ENCODE measurements at regions not wholly inside any gene's neighbourhood (a gene's known extent, or its start where the extent isn't known, plus 50 kb on each side); places are given as distances from the start of the nearest gene placed in this dataset.
A peak's percentile ranks its signal among the peaks of the same experiment; 100 is the strongest.
"Not testable (repeated sequence)": the region's sequence is repeated elsewhere in the genome, so short reads cannot be mapped to it uniquely, and the experiment has no call there.

GRCh38 chr10:63781226-63781625, 260.0 kb downstream of the REEP3 start:
- DNase-seq (ENCODE audit: low read depth, low spot score) = no peak

GRCh38 chr10:63783882-63784281, 262.7 kb downstream of the REEP3 start:
- DNase-seq (ENCODE audit: low read depth, low spot score) = no peak

DNA sequence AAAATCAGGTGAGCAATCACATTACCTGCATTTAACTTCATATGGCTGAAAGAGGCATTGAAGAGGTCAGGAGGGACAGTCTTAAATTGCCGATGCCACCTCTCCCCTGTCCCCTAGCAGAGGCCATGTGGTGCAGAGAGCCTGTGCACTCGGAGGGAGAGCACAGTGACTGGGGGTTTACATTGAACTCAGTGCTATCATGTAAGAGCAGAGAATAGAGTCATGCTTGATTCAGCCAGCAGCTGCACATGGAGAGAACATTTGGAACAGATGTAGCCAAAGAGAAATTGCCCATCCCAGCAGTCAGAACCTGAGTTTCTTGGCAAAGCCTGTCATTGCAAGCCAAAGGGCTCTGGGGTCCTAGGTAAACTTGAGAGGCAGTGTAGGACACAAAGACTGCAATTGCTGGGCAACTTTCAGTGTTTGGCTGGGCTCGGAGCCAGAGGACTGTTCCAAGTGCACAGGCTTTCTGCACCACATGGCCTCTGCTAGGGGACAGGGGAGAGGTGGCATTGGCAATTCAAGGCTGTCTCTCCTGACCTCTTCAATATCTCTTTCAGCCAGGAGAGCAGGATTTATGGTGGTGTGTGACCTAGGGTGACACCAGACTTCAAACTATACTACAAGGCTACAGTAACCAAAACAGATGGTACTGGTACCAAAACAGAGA, 267.1 kb downstream of the REEP3 start:
- DNase-seq (ENCODE audit: low read depth, low spot score) = no peak

DNA sequence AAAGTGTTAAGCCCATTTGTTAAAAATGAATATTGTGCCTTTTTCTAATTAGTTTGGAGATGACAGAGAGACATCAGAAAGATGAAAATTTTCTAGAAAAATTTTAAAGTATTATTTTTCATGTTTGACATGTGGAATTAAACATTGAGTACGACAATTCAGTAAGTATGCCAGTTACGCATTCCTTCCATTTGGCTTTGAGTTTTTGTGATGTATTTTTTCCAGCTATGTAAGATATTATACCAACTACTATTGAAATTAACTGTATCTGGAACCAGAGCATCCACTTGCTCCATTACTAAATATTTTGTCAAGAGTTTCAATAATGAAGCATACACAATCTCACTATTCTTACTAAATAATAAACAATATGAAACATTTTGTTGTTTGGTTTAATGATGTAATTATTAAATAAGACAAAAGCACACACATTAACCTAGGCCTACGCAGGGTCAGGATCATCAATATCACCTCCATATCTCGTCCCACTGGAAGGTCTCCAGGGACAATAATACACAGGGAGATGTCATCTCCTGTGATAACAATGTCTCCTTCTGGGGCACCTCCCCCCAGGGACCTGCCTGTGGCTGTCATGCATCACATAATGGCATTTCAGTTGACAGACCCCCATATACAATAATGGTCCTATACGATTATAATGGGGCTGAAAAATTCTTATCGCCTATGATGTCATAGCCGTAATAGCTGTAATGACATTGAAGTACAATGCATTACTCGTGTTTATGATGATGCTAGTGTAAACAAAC, 274.1 kb downstream of the REEP3 start:
- no peak for DNase-seq (ENCODE audit: low read depth, low spot score)

DNA sequence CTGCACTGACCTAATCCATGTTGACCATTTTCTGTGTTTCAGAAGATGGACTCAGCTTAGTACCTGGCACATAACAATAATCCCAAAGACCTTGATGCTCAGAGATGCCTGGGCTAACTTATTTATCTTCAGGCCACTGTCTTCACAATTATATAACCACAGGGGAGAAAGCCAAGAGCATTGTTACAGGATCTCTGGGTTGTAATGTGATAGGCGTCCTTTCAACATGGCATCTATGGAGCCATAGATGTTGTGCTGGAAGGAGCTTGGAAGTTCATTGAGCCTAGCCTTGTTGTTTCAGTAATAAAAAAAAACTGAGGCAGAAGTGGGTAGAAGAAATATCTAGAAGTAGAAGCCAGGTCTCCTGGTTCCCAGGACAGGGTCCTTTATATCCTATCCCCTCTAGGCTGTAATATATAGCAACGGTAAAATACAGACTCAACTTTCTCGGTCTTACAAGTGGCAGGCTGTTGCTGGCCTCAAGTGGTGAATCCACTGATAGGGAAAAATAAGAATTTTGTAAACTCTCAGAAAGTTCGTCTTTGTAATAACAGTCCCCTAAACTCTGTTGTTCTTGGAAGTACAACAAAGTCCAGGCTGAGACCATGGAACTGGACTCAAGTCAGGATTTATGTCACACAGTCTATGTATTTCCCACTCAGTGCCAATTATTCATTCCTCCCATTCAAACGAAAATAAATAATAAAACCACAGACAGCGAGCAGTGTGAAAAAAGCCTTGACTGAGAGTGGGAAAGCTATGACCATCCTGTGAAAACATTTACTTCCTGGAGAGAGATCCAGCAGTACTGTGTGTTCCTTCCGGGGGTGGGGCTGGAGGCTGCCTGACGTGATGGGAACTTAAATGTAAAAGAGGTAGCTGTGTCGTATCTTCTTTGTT, 277.6 kb downstream of the REEP3 start:
- DNase-seq (ENCODE audit: low read depth, low spot score) = peak; percentile 95

GRCh38 chr10:63799521-63800300, 278.5 kb downstream of the REEP3 start:
- DNase-seq (ENCODE audit: low read depth, low spot score) = no peak

DNA sequence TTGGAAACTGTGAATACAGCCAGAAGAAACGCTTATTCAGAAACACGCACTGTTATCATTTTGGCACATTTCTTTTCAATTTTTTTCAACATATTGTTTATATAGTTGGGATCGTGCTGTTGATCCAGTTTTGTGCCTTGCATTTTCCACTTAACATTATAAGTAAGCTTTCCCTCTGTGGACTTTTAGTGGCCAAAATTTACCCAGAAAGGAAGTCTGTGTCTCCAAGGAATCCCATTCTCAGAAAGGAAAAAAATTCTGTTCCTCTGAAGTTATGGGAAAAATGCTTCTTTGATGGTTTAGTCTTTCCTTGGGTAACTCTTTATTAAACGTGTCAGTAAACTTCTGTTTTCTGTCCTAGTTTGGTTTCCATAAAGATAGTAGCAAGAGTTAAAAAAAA, 280.0 kb downstream of the REEP3 start:
- no peak for DNase-seq (ENCODE audit: low read depth, low spot score)

DNA sequence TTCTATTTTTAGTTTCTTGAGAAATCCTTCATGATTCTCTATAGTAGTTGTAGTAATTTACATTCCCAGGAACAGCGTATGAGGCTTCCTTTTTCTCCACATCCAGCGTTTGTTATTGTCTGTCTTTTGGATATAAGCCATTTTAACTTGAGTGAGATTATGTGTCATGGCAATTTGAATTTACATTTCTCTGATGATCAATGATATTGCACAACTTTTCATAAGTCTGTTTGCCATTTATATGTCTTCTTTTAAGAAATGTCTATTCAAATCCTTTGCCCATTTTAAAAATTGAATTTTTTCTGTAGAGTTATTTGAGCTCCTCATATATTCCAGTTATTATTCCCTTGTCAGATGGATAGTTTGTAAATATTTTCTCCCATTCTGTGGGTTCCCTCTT, 285.1 kb downstream of the REEP3 start:
- no peak for DNase-seq (ENCODE audit: low read depth, low spot score)

DNA sequence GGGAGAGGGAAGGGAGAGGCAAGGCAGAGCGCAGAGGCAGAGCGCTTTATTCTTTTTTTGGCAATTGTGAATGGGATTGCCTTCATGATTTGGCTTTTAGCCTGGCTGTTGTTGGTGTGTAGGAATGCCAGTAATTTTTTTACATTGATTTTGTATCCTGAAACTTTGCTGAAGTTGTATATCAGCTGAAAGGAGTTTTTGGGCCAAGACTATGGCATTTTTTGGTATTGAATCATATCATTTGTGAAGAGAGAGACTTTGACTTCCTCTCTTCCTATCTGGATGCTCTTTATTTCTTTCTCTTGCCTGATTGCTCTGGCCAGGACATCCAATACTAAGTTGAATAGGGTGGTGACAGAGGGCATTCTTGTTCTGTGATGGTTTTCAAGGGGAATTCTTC, 291.3 kb downstream of the REEP3 start:
- no peak for DNase-seq (ENCODE audit: low read depth, low spot score)

DNA sequence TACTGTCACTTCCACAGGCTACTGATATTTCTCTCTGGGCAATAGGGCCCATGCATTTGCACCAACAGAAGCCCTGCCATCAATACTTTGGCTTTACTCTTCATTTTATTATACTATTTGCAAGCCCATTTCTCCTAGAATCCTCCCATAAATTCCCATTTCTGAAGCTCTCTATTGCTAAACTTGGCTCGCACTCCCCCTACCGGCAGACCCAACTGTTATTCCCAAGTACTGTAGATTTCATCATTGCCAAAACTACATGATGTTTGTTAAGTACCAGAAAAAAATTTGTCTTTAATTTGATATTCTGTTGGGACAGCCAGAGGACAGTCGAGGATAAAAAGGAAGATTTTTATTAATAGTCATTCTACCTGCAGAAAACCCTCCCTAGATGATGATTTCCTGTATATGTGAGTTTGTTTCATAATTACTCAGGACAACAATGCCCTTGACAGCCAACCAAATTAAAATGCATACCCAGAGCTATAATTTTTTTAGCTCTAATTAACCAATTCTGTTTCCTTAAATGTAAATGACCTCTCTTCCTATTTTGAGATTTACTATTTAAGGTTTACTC, 298.6 kb downstream of the REEP3 start:
- DNase-seq (ENCODE audit: low read depth, low spot score) = peak; percentile 65

DNA sequence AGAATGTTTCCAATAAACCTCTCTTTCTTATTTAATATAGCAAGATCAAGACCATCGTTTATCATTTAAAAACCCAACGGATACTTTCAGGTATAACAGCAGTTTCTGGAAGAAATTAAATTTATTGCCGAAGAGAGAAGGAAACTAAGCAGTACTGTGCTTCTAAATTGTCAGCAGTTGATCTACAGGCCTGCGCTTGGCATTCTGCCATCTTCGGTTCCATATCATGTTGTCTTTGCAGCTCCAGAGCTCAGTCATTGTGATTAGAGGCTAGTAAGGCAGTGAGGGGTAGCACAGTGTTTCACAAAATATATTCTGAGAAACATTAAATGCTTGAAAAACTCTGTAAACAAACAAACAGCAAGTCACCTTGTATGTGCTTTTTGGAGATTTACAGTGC, 301.3 kb downstream of the REEP3 start:
- DNase-seq (ENCODE audit: low read depth, low spot score) = no peak

- DNase-seq (ENCODE audit: low read depth, low spot score) = no peak
These were observed 303.9 kb downstream of the REEP3 start for GRCh38 chr10:63825111-63825510.

- no peak for DNase-seq (ENCODE audit: low read depth, low spot score)
These were observed 304.6 kb downstream of the REEP3 start for GRCh38 chr10:63825766-63826165.

DNA sequence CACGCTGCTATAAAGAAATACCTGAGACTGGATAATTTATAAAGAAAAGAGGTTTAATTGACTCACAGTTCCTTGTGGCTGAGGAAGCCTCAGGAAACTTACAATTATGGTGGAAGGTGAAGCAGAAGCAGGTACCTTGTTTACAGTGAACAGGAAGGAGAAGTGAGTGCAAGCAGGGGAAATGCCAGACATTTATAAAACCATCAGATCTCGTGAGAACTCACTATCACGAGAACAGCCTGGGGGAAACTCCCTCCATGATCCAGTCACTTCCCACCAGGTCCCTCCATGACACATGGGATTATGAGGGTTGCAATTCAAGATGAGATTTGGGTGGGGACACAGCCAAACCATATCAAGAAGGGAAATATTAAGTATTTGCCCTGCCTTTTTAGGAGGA, 305.8 kb downstream of the REEP3 start:
- not testable (repeated sequence) for DNase-seq (ENCODE audit: low read depth, low spot score)

GRCh38 chr10:63829020-63829419, 307.8 kb downstream of the REEP3 start:
- no peak for DNase-seq (ENCODE audit: low read depth, low spot score)

DNA sequence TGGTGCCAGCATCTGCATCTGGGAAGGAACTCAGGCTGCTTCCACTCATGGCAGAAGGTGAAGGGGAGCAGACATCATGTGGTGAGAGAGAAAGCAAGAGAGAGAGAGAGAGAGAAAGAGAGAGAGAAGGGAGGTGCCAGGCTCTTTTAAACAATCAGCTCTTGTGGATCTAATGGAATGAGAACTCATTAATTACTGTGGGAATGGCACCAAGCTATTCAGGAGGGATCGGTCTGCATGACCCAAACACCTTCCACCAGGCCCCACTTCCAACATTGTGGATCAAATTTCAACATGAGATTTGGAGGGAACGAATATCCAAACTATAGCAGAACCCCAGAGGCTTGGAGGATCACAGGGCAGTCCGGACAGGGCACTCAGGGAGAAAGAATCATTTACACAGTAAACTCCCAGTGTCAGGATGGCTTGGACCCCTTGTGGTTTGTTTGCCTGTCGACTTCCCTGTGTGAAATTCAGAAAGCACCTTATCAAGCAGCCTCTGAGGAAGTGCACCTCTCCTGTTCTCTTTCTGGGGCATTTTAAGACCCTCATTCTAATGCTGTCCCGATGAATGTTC, 308.5 kb downstream of the REEP3 start:
- DNase-seq (ENCODE audit: low read depth, low spot score) = no peak

DNA sequence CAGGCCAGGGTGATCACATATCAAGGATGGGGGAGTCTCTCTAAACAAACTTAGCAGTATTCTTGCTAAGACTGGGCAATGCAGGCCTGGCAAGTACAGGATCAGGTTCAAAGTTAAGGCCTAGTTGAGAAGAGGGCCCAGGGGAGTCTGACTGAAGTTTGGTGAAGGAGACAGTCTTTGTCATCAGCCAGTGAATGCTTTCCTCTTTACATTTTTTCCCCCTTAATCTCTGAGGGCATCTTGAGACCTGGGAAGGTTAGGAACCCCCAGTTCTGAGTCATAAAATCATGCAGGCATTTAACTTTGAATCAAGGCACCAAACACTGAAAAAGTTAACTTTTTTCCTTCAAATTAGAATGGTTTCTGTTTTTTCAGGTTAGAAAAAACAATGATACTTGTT, 311.5 kb downstream of the REEP3 start:
- no peak for DNase-seq (ENCODE audit: low read depth, low spot score)

DNA sequence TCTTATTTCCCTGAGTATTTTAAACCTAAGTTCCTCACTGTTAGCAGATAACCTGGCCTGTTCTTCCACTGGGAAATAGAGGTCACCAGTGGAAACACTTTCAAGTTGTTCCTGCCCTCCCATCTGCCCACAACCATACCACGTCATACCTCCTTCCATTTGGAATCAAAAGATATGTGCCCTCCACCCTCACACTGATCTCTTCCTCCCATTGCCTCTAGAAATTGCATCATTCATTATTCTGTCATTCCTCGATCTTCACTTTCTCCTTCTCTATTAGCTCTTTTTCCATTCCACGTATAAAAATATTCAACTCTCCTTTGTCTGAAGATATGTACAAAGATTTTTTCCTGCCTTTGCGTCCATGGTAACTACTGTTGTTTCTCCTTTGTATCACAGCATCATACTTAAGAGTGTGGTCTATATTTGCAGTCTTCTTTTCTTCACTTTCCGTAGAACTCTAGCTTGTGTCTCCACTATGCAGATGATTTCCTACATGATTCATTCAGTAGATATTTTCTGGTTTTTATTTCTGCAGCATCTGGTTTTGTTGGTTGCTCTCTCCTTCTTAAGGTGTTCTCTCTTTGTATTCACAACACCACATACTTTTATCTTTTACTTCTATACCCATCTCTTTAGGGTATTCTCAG, 312.3 kb downstream of the REEP3 start:
- no peak for DNase-seq (ENCODE audit: low read depth, low spot score)

DNA sequence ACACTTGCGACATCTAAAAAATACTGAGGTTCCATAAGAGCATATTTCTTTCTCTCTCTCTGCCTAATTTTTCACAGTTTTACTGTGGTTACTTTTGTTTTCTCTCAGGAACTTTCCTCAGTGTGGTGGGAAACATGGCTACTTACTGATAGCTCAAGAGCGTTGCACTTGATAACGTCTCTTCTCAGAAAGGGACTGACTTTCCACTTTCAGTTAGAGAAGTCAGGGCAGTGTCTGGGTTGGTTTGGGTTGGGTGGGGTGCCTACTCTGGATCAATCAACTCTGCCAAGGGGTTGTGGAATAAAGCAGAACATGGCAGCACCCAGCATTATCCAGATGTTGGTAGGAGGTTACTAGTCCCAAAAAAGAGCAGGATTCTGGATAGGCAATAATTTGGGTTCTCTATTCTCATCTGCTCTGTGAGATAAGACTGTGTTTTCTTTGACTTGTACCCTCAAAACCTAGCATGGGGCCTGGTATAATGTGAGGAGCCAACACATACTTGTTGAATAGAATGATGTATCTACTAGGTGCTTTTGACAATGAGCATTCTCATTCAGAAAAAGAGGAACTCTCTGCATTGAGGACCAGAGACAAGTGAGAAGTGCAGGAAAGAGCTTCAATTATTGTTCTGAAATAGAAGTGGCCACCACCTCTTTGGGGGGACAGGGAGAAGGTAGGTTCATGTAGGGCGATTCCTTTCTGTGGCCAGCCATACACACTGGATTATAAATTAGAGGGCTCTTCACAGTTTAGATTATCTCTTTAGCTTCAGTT, 315.7 kb downstream of the REEP3 start:
- no peak for DNase-seq (ENCODE audit: low read depth, low spot score)

DNA sequence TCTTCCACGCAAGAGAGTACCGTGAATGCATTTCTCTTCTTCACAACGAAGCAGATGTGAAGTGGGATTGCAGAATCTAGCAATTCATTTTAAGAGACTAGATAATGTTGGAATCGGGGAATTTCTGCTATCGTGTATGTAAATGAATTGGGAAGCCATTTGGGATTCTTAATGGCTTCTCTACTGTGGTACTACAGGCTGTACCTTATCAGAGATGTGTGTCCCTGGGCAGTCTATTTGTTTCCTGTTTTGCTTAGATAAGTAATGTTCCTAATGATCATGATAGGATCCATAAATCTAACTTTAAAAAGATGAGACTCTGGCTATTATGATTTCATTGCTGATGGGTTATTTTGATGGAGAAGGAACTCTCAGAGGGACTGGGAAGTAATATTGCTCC, 320.6 kb downstream of the REEP3 start:
- DNase-seq (ENCODE audit: low read depth, low spot score) = no peak

All from smooth muscle cell of the brain vasculature (primary cell).